HG02840 (cell line): ENCODE measurements at regions not wholly inside any gene's neighbourhood (a gene's known extent, or its start where the extent isn't known, plus 50 kb on each side); places are given as distances from the start of the nearest gene placed in this dataset.
A peak's percentile ranks its signal among the peaks of the same experiment; 100 is the strongest.

Experiments used
- ATAC-seq: cut with Tn5 transposase; IDR thresholded peaks from one replicate; pipeline ENCODE4 v1.9.1; 2021; ENCODE audit warnings: mild to moderate bottlenecking, moderate library complexity, moderate number of reproducible peaks; ENCODE audit not compliant: unreplicated experiment, low FRiP score

GRCh38 chr1:221066351-221067001 lies 187.2 kb downstream of the HLX start:
- ATAC-seq, result no peak

DNA sequence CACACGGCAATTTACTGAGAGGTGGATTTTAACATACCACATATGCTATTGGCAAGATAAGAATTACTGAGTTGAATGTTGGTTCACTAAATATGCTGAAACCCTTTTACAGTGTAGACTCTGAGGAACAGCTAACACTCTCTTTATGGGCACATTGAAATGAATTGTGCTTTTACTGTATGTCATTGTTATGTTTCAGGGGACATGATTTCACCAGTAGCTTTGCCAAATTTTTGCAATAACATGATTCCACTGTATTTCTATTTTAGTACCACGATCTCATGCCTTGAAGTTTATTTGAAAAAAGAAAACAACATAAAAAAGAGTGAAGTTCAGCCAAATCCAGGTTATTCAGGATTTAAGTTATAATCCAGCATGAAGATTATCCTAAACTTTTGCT lies 188.5 kb downstream of the HLX start:
- no peak for ATAC-seq

DNA sequence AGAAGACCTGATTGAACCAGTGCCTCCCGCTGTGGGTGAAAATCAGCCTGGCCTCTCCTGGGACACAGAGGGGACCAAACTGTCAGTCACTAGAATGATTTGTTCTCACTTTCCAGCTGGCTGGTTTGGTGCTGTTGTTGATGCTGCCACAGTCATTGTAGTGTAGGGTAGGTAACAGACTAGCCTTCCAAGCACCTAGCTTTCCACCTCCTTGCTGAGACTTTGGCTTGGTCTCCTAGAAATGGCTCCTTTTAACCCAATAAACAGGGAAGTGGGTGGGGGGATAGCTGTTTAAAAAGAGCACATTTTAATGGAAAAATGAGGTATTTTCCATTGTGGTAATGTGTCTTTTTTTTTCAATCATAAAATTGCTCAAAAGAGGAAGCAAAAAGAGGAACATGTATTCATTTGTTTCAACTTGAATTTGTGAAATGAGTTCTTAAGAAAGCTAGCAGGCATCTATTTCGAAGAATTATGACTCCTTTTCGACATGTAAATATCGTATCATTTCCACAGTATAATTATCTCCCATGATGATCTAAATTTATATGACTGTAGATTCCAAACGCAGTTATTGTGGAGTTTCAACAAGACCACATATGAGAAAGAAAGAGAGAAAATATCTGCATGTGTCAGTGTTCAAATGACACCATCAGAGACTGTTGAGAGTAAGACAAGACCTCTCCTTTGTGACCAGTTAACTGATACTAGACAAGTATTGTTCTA lies 190.1 kb downstream of the HLX start:
- peak; percentile 82 for ATAC-seq

DNA sequence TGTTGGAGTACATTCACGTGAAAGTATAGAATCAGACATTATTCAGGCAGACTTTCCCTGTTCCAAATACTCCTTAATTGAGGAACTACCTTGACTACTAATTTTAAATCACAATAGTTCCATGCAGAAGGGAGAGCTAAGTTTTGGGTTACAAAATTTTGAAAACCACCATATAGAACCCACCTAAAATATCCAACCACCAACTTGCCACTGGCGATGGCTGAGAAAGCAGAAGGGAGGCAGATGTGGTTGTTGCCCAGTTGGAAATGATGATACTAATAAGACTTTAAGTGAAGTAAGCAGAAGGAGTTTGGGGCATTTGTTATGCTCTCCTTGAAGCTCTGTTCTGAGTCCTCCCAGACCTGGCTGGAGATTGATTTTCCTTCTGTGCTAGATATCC lies 190.7 kb downstream of the HLX start:
- no peak for ATAC-seq

DNA sequence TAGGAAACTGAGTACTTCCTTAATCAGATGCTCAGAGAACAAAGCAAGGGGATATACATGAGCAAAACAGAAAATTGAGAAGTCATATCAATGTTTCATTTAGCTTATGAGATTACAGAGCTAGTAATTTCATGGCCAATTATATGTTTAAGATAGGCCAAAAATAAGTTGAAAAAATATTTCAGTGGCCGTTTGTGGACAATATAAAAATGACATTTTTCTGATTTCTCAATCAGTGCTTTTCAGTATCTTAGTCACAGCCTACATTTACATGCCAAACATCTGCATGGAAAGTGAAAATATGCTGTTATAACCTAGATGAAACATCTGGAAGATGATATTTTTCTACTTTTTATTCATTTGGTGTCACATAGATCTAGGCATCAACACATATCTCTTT lies 192.5 kb downstream of the HLX start:
- ATAC-seq, result no peak

DNA sequence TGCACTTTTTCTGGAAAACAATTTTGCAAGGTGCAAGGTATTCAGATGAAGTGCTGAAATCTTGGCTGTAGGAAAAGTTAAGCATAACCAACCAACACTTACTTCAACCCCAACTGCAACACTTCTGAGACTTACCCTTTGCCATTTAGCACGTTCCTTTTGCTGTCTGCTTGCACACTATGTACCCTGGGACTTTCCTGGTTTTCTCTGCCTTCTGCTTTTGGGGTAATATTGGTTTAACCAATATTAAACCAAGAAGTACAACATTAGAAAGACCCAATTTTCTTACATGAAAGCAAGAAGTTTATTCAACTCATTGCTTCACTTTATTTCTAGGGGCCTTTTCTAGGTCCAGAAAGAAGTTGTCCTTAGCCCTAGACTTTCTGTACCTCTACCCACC lies 193.0 kb downstream of the HLX start:
- no peak for ATAC-seq

DNA sequence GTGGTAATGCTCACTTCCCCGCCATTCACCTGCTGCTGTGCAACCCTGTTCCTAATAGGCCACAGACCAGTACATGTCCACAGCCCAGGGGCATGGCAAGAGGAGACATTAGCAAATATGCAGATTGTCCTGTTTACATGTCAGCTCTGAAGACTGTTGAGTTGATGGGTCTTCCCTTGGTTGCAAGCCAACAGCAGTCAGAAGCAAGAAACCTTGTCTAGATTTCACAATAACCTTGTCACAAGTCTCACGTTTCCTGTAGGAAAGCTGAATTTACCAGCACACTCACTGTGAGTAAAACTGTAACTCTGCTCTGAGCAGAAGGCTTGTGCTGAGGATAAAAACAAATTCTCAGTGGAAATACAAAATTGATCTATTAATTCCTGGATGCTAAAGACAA lies 195.1 kb downstream of the HLX start:
- ATAC-seq, result no peak

- no peak for ATAC-seq
Measured at GRCh38 chr1:221075911-221076310, 196.7 kb downstream of the HLX start.

DNA sequence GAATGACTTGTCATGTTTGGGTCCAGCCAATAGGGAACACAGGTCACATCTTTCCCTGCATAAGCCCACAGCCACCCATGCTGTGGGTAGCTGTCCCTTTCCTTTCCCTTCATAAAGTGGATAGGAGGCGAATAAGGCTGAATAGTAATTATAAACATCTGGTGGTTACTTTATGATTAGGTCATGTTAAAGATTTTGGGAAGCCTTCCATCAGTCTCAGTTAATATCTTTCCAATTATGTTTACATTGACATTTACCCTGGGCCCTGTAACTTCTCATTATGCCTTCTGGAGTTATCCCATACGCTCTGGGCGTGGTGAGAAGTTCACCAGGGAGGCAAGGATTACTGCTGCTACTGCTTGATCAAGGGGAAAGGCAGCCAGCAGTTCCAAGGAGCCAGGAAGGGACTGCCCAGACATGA lies 197.2 kb downstream of the HLX start:
- no peak for ATAC-seq

DNA sequence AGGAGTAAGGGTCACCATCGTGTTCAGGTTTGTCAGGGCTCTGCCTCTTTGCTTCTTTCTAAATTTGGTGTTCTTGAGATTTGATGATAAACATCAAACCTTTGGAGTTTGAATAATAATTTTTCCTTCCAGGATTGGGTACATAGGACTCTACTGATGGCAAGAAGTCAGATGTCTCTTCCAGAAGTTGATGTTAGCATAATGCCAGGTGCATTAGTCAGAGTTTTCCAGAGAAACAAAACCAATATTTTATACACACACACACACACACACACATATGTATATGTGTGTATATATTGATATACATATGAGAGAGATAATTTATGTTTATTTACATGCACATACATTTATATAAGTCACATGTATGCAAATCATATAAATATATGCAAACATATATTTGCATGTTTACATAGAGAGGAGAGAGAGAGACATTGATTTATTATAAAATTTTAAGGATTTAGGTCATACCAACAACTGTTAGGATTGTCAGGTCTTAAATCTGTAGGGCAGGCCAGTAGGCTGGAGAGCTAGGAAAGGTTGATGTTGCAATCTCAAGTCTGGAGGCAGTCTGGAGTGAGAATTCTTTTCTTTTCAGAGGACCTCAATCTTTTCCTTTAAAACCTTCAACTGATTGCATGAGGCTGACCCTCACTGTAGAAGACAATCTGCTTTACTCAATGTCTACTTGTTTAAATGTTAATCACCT lies 199.2 kb downstream of the HLX start:
- no peak for ATAC-seq

- no peak for ATAC-seq
Measured at GRCh38 chr1:221083902-221084301, 204.7 kb downstream of the HLX start.

DNA sequence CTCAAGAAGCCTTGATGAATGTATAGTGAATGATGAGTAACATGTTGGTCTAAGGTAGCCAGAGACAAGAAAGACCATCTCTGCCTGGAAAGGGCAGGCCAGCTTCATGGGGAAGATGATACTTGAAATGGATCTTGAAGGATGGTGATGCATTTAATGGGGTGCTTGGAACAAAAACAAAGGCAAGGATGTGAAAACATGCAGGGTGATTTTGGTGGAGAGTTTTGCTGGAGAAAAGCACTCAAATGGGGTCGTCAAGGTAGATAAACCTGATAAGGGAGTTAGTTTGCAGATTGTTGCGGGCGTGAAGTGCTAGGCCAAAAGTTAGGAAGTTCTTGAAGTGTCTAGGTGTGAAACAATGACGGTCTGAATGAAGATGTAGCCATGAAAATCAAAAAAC lies 205.4 kb downstream of the HLX start:
- ATAC-seq, result no peak

DNA sequence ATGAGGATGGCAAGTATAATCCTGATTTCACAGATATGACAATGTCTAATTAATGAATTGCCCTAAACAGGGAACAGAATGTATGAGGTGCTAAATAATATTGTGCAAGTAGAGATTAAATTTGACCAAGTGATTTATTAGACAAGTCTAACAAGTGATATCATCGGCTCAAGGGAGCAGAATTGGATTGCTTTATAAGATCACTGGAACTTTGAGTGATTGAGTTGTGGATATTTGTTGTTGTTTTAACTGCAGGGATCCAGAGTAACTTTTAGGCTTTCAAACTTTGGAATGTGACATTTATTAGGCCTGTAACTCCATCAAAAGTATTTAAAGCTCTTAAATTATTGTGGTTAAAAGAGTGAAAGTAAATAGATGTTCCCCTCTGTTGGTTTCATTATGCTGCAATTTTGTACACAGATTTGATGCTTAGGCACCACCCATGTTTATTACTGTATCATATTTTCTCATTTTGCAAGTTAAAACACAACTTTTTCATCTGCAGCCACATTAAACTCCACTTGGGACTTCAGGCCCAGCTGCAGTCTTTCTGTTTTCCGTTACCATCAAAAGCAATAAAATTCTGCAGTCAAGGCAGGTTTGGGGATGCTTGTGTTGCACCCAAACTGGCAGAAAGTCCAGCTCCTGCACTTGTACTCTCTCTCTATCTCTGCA lies 206.6 kb downstream of the HLX start:
- ATAC-seq, result no peak

- ATAC-seq, result no peak
Measured at GRCh38 chr1:221087919-221088318, 208.7 kb downstream of the HLX start.

DNA sequence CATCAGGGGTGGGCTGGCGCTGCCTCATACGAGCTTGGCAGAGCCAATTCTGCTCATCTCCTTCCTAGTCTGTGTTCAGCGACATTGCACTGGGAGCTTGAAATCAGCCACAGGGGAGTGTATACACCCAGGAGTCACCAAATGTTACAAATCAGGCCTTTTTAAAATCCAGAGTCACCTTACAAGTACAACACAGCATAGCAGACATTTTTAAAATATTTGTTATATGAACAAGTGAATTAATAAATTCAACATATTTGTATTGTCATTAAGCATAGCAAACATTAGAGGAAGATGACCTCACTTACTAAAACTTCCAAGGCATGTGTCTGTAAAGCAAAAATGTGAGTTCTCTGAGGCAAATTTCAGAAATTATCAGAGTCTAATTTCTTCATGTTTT lies 210.0 kb downstream of the HLX start:
- no peak for ATAC-seq

DNA sequence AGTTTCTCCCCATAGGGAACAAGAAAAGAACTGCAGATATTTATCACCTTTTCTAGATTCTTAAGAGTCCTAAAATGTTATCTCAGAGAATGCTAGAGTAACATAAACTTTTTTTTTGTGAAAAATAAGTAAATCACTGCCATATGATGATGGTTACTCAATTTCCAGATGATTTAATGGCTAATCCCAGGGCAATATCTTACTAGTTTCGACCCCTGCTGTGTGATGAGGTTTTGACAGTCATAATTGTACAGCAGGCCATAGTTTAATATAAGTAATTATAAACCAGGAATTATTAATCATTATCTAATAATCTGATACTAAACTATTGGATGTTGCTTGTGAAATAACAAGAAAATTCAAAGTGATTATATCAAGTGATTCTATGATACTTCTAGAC lies 210.6 kb downstream of the HLX start:
- ATAC-seq, result no peak

GRCh38 chr1:221093903-221094791 lies 214.9 kb downstream of the HLX start:
- ATAC-seq, result no peak

DNA sequence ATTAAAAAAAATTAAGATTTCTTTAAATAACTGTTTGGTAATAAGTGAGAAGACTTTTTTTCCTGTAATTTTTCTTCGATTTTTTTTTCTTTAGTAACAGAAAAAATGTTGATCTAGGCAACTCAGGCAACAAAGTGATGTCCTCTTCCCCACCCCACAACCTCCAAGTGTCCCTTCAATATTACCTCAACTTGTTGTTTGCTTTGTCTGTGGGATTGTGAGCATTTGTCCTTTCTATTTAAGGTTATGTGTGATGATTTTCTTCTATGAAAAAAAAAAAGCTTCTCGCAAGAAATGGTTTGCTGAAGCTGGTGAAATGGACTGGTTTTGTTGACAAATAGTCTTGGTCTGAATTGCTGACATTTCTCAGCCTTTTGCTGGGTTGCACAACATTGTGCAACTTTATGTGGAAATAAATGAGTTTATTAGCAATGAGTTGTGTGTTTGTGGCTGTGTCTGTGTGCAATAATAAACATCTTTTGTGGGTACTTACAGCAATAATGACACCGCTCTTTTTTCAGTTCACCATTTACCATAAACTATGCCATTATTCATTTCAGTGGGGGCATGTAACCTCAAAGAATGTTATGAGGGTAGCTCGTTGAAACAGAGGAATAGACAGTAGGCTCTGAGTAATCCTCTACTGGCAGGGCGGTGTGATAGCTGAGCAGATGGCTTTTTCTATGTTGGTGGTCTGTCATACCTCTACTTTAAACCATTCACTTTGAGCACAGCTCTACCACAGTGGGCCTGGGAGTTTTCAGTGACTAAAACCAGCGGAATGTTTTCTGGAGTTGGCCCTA lies 218.4 kb downstream of the HLX start:
- no peak for ATAC-seq
